Fibroblast of skin of left biceps (primary cell): ENCODE measurements at regions not wholly inside any gene's neighbourhood (a gene's known extent, or its start where the extent isn't known, plus 50 kb on each side); places are given as distances from the start of the nearest gene placed in this dataset.

ENCODE experiments used
- DNase-seq, 2 experiments: peaks; one replicate each; pipeline ENCODE4 v3.0.0-alpha.2; 2013; ENCODE audit warnings: low read depth in 2 of 2

GRCh38 chr15:93438310-93438709 lies 349.3 kb upstream of the RGMA start:
- no peak for DNase-seq

- no peak for DNase-seq
Observed at GRCh38 chr15:93432474-93432873, 343.5 kb upstream of the RGMA start.

- no peak for DNase-seq
Observed at GRCh38 chr15:93428807-93429351, 339.9 kb upstream of the RGMA start.

GRCh38 chr15:93428150-93428549 lies 339.1 kb upstream of the RGMA start:
- DNase-seq = no peak

- DNase-seq = no peak
Observed at GRCh38 chr15:93424131-93424530, 335.1 kb upstream of the RGMA start.

- DNase-seq = no peak
Observed at GRCh38 chr15:93422476-93422875, 333.5 kb upstream of the RGMA start.

- no peak for DNase-seq
Observed at GRCh38 chr15:93420477-93420876, 331.5 kb upstream of the RGMA start.

- DNase-seq = no peak
Observed at GRCh38 chr15:93420050-93420452, 331.0 kb upstream of the RGMA start.

GRCh38 chr15:93418566-93418965 lies 329.6 kb upstream of the RGMA start:
- no peak for DNase-seq

- no peak for DNase-seq
Observed at GRCh38 chr15:93417631-93418030, 328.6 kb upstream of the RGMA start.

GRCh38 chr15:93417156-93417555 lies 328.1 kb upstream of the RGMA start:
- DNase-seq = no peak

GRCh38 chr15:93415576-93415975 lies 326.6 kb upstream of the RGMA start:
- no peak for DNase-seq

- no peak for DNase-seq
Observed at GRCh38 chr15:93414576-93415231, 325.7 kb upstream of the RGMA start.

GRCh38 chr15:93413745-93414144 lies 324.7 kb upstream of the RGMA start:
- DNase-seq = no peak

GRCh38 chr15:93399121-93399520 lies 310.1 kb upstream of the RGMA start:
- no peak for DNase-seq

GRCh38 chr15:93389211-93389610 lies 300.2 kb upstream of the RGMA start:
- no peak for DNase-seq

GRCh38 chr15:93384886-93385285 lies 295.9 kb upstream of the RGMA start:
- DNase-seq = no peak

- DNase-seq = no peak
Observed at GRCh38 chr15:93382200-93382820, 293.3 kb upstream of the RGMA start.

GRCh38 chr15:93378558-93378957 lies 289.5 kb upstream of the RGMA start:
- no peak for DNase-seq

GRCh38 chr15:93372865-93373223 lies 283.8 kb upstream of the RGMA start:
- no peak for DNase-seq

- no peak for DNase-seq
Observed at GRCh38 chr15:93372208-93372864, 283.3 kb upstream of the RGMA start.

- no peak for DNase-seq
Observed at GRCh38 chr15:93366387-93367100, 277.5 kb upstream of the RGMA start.
